ENCODE measurements at regions not wholly inside any gene's neighbourhood (a gene's known extent, or its start where the extent isn't known, plus 50 kb on each side); places are given as distances from the start of the nearest gene placed in this dataset.

DNA sequence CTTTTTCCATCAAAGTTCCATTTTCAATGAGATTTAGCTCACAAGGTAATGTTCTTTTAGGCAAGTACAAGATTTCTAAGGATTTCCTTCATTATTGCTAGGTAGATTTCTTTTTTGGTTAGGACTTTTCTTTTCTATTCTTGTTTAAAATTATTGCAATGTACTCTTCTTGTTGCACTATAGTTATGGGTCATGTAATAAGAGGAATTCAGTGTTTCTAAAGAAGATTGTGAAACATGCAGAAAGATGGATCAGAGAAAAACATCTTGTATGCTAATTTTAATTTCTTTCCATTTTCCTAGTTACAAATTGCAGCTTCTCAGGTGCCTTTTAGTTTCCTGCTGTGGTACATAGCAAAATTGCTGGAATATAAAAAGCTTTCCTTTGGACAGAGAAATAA lies 56.1 kb downstream of the BTG1 start:
- no peak for DNase-seq (ENCODE audit: low read depth)

DNA sequence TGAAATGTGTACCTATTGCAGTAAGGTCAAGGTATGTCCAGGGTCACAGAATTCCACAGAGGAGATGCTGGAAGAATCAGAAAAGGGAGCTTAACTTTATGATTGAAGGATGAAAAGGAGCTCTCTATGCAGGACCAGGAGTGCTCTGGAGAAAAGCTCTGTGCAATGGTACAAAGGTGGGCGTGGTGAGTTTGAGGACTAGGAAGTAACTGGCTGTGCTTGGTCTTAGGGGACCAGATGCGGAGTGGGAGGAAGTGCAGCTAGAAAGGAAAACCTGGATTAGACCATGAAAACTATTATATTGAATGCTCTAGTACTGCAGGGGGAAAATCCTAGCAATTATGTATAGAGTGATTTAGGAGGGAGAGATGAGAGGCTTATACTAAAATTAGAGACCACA lies 56.8 kb downstream of the BTG1 start:
- no peak for DNase-seq (ENCODE audit: low read depth)

DNA sequence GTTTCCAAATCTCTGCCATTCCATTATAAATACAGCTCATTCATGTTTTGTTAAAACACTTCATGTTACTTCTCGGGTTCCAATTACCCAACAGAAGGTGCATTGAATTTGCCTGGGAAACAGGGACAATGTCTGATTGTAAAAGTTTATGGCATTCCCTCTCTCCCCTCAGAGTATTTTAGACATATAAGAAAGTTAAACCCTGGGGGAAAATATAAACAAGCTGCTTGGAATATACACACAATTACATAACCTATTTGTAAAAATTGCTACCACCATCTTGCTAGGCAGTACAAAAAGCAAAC lies 60.0 kb downstream of the BTG1 start:
- DNase-seq (ENCODE audit: low read depth): no peak

DNA sequence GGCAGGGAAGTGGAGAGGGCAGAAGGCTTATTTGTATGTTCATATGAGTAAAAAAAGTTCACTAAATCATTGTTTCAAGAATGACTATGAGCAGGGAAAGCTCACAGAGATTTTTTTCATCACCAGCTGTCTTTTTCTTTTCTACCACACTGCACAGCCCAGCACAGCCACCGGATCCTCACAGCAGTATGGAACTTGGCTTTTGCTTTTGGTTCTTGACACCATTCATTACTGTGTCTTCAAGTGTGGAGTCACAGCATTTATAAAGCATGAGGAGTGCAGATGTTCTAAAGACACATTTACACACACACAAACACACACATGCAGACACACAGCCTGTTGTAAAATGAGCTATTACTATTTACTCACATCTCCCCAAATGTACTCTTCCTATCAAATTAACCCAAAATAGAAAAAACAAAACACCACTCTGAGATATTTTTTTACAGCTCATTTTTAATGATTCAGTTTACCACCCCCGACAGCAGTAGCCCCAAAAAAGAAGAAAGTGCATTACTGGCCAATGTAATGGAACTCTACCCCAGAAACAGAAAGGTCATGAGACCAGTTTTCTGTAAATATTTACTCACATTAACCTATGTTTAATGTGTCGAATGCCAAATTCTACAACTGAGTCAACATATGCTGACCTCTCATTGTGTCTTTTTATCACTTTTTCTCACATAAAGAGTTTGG lies 60.5 kb downstream of the BTG1 start:
- DNase-seq (ENCODE audit: low read depth): no peak

DNA sequence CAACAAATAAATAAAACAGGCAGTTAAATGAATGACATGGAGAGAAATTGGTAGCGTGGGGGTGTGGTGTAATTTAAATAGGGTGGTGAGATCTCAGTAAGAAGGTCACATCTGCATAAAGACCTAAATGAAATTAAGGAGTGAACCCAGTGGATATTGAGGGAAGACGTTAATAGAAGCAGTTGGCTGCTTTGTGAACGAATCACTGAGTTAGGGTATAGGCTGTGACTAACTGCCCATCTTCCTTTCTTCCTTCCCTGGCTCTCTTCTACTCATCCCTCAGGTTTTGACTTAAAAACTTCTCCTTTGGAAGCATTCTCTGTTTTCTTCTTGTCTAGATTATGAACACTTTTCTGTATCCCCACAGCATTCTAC lies 64.7 kb downstream of the BTG1 start:
- peak; percentile 26 for DNase-seq (ENCODE audit: low read depth)

DNA sequence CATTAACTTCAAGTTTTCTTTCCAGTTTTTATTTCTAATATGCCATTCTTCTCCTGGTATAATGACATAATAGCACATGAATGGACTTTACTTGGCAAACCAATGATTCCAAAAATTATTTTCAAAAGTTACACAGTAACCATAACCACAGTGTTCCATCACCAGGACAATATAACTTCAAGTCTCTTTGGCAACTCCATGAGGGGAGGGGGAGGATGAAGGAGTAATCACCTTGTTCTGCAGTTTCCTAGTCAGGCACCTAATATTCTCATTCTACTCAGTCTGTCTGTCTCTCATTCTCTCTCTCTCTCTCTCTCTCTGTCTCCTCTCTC lies 66.6 kb downstream of the BTG1 start:
- peak; percentile 27 for DNase-seq (ENCODE audit: low read depth)

DNA sequence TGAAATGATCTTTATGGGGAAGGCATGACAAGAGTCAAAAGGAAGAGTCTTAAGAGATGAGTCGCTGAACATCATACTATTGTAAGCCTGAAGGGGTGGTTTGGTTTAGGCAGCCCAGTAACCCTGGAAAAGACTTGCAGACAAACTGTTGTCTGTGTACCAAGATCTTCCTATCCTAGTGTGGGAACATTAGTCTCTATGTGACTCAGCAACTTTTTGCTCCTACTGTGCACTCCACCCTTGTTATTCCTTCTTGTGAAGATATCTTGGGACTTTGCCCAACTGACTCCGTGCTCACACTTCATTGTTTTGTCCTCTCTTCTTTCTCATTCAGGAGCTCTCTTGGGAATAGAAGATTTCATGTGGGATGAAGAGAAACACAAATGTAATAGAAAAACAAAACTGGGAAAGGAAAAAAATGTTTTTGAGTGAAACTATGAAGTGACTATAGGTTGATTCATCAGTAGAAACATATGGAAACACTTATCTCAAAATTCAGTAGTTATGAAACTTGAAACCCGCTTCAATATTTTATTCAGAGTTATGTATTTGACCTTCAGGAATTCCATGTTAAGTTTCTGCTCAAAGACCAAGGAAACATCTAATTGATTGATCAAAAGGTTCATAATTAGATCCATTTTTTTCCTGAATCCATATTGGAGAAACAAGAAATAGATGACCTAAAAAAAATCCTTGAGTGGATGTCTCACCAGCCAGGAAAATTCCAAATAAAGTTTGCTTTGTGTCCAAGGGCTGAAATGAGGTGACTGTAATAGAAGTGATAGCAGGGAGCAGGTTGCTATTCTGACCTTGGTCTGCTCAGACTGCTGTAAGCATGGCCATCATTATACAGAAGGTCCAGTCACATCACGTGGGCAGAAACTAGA lies 67.2 kb downstream of the BTG1 start:
- DNase-seq (ENCODE audit: low read depth): peak; percentile 90

DNA sequence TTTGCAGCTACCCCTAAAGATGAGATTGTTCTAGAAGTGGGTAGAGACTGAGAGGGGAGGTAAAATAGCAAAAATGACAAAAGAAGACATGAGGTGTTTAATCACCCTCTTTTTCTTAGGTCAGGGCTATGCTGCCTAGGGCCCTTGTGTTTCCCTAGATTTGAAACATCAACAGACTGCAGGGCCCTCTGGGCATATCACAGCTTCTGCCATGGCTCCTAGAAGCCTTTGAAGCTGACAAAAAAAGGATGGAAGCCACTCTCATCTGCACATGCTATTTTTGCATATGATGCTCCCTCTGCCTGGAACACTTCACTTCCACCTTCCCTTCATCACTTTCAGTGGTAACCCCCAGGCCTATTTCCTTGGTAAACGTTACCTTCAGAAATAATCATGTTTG lies 68.1 kb downstream of the BTG1 start:
- DNase-seq (ENCODE audit: low read depth): no peak

DNA sequence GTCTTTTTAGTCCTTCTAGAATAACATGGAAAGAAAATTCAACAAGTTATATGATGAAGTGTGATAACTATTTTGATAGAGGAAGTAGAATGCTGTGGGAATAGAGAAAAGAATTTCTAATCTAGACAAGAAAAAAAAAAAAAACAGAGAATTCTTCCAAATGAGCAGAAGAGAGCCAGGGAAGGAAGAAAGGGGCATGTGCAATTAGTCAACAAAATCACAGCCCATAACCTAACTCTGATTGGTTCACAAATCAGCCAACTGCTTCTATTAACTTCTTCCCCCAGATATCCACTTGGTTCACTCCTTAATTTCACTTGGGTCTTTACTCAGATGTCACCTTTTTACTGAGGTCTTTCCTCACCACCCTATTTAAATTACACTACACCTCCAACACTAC lies 69.5 kb downstream of the BTG1 start:
- DNase-seq (ENCODE audit: low read depth): no peak

DNA sequence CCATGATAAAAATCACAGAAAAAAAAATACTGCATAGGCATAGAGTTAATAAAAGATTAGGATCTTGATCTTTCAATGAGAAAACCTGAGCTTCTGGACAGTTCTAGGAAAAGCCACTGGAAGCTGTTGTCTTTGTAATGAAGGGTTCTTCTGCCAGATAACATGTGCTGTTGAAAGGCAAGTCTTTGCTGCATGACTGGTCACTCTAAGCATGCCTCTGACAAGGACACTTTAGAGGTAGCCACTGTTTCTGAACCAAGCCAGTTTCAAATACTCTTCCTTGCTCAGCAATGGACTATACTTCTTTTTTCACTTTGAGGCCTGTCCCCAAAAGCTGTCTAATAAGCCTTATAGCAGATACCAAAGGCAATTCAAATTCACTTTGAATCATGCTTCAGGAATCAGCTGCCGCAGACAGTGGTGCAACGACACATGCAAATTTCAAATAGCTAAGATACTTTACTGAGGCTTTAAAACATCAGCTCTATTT lies 70.2 kb downstream of the BTG1 start:
- peak; percentile 63 for DNase-seq (ENCODE audit: low read depth)

DNA sequence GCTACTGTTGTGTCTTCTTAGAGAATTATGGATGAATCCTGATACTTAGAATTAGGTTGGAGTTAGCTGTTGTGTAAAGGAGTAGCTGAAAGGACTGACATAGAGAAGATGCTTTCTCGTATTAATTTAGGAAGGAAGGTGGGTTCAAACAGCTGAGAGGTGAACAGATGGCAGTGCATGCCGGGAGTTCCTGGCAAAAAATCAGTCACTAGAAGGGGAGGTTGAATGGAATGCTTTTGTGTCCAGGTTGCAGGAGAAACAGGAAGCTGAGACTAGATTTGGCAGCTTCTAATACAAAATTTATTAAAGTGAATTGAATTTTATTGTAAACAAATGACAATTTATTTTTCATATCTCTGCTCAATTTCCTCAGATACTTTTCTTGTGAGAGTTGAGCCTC lies 70.8 kb downstream of the BTG1 start:
- no peak for DNase-seq (ENCODE audit: low read depth)

DNA sequence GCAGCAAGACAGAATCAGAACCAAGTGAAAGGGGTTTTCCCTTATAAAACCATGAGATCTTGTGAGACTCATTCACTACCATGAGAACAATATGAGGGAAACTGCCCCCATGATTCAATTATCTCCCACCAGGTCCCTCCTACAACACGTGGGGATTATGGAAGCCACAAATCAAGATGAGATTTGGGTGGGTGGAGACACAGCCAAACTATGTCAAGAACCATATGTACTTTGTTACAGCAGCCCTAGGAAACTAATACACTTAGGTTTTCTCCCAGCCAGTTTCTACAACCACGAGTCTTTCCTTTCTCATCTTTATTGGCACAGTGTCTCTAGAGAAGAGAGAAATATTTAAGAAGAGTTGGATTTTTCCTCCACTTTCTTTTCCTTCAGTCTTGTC lies 72.6 kb downstream of the BTG1 start:
- no peak for DNase-seq (ENCODE audit: low read depth)

DNA sequence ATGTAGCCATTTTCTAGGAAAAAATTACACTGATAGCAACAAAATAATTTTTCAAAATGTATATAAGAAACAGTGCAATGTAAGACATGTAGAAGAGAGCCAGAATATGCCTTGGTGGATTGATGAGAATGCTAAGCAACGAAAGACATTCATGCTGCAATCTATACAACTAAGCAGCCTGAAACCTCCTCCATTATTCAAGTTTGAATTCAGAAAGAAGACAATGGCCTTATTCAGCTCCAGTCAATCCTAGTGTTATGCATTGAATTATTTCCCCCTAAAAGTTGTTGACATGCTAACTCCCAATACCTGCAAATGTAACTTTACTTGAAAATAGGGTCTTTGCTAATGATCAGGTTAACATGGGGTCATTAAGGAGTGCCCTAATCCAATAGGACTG lies 73.5 kb downstream of the BTG1 start:
- DNase-seq (ENCODE audit: low read depth): no peak

DNA sequence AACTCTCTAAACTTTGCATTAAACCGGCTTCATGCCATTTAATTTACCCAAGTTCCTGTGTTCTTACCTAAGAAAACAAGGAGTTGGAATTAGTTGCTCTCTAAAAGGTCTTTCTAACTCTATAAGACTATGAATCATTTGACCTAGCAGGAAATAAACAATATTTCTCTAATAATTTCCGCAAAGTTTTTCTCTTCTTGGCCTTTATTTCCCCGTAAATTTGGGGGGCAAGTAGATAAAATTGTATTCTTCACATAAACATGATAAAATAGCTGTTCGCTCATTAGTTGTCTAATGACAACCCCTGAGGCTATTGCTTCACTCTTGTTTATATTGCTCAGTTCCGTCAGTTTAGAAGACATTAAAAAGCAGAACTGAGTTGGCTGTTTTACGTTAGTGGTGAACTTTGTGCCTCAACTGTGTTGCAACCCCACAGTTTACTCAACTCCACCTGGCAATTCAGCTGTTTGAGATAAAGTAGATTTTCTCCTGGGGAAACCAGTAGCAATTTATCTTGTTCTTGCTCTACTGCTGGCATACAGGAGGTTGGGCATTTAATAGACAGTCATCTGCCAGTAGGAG lies 74.7 kb downstream of the BTG1 start:
- peak; percentile 39 for DNase-seq (ENCODE audit: low read depth)

DNA sequence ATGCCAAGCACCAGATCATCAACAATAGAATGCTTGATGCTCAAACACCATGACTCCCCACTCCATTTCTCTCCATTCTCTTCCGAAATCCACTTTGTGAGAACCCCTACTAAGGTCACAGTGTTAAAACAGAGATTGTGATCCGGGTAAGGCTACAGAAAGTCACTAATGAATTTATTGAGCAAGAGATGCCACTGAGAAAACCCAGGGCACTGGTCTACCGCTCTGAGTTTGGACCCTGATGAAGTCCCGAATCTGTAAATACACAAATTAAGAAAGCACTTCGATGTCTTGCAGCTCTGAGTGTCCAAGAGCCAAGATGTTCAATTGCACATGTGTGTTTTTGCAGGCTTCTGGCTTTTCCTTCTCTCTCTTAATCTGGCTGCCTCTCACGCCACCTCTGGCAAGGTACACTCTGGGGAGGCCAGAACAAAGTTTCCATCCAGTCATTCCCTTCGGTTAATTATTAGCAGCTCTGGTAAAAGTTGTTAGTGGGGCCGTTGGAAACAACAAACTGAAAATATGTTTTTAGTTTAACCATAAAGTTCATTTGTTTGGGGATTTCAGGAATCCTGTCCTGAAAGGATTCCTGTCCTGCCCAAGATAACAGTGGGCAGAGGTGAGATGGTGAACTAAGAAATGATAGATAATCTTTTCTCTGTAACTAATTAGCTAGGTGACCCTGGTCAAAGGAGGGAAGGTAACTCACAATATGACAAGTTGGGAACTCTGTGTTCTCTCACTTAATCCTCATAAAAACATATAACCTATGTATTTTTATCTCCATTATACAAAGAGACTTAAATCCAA lies 75.4 kb downstream of the BTG1 start:
- no peak for DNase-seq (ENCODE audit: low read depth)

DNA sequence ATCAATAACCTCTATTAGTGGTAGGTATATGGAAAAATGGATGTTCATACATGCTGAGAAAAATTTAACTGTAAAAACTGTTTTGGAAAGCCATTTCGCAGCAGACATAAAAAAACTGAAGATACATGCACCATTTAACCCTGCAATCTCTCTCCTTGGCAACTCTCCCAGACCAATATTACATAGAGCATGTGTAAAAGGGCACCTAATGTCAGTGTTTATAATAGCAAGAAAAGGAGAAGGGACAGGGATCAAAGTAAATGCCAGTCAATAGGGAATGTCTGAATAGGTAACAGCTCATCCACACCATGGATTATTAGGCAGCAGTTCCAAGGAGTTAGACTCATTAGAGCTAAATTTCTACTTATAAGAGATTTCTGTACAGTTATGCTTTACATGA lies 77.2 kb downstream of the BTG1 start:
- peak; percentile 55 for DNase-seq (ENCODE audit: low read depth)

DNA sequence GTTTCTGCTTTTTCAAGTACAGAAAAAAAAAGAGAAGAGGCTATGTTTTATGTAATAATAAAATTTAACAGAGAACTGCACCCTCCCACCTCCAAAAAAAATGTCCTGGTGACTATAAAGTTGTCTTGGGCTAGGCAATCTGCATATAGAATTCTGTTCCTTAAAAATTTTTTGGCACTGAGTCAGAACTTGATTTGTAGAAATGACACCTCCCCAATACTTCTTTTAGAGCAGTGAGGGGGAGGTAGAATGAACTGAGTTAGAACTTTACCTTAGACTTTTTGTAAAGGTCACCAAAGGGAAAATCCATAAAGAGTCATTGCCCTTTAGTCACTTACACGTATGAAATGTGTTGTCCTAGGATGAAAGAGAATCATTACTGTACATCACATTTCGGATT lies 80.0 kb downstream of the BTG1 start:
- DNase-seq (ENCODE audit: low read depth): no peak

DNA sequence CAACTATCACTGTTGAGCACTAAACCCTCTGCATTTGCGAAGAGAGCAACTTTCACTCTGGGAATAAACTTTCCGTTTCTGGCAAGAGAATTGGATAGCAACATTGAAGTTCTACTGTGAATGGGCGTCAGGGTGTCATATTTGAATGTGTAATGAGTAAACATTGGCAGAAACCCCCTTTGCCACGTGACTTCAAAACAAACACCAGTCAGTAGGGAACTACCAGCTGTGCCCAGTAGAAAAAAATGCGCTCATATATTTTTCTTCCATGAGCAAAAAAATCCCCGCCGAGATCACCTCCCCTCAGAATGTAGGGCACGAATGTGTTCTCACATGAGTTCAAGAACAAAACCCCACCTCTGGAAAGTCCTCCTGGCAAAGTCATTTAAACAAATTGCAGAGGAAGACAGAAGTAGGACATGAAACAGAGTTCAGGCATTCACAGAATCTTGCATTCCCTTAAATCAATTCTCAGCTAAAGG lies 80.6 kb downstream of the BTG1 start:
- peak; percentile 28 for DNase-seq (ENCODE audit: low read depth)

DNA sequence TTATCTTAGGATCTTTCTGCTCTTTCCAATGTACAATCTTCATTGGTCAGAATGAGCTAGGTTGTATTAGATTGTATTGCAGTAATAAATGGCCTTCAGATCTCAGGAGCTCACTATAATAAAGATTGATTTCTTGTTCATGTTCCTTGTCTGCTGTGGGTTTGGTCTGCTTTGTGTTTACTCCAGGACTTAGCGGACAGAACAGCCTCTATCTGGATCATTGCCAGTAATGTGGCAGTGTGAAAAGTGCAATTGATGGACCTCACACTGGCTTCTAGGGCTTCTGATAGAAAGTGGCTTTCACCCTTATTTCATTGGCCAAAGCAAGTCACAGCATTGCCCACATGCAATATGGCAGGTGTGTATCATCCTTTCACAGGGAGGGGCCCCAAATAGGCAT lies 81.2 kb downstream of the BTG1 start:
- peak; percentile 24 for DNase-seq (ENCODE audit: low read depth)

DNA sequence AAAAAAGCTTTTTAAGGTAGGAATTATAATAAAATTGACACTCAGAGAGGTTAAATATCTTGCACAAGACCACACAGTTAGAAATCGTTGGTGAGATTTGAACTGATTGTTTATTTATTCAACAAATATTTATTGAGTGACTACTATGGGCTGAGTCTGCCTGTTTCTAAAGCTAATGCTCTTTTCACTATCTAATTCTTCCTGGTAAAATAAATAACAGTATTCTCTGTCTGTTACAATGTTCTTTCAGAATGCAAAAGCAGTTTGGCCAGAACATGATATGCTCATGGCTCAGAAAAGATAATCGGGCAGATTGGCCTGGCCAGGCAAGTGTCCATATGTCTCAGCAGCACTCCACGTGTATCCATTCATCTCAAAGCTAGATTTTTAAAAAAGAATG lies 82.0 kb downstream of the BTG1 start:
- peak; percentile 50 for DNase-seq (ENCODE audit: low read depth)

DNA sequence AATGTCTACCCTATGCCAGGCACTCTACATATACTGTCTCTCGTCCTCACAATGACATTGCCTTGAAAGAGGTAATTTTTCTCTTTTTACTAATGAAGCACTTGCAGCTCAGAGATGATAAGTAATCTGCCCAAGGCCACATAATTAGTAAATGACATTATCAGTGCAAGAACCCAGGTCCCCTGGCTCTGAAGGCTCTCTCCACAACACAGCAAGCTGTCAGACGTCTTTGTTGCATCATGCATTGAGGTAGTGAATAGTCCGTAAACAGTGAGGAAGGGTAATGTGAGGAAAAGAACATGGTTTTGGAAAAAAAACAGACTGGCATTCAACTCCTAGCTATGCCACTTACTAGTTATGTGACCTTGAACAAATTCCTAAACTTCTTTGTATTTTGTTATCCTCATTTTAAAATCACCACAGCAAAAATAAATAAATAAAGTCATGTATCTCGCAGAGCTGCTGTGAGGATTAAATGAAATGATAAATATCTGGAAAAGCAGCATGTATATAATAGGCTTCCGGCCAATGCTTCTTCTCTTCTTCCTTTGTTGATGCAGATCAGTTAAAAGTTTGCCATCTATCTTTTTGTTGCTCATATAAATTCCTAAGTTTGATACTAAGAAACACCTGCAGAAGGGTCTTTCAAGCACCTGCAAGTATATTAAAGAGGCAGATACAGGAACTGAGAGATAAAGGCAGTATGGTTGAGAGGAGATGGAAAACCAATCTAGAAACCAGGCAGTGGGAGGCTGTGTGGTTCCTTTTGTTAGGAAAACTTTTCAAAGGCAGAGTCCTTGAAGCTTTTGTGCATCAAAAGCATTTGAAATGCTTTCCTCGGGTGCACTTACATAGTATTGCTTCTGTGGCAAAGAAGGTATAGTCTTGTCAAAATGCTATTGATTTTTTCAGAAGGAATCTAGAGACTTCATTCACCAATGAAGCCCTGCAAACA lies 82.8 kb downstream of the BTG1 start:
- no peak for DNase-seq (ENCODE audit: low read depth)
